ENCODE measurements at regions not wholly inside any gene's neighbourhood (a gene's known extent, or its start where the extent isn't known, plus 50 kb on each side); places are given as distances from the start of the nearest gene placed in this dataset.

DNA sequence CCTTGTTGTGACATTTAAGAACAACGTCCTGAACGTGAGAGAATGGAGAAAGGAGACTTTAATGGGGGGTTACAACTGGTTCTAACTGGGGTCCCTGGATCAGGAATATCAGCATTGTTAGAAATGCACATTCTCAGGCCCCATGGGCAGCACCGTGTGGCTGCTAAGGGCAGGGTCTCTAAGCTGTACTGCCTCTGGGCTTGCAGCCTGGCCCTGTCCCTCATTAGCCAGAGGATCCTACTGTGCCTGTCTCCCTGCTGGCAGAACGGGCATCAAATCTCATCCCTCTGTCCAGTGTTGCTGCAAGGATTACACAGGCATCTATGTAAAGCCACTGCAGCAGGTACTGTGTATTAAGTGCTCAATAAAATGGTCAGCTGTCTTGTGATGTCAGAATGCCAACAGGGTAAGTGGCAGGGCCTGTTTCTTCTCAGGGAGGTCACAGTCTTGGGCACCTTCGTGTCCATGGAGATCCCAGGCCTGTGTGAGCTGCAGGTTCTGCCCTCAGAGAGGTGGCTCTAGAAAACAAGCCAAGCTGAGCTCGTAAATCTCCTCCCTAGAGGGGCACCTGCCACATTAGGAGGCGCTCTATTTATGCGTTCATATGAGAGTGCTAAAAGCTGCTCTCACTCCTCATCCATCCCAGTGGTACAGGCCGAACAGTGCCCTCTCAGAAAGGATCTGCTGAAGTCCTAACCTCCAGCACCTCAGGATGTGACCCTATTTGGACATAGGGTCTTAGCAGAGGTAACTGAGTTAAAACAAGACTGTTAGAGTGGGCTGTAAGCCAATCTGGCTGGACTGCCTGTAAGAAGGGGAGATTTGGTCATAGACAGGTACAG is 210.5 kb downstream of the GADD45G start:
- H2BK5ac ChIP-seq (ENCODE audit: low read depth, low read length): no peak overlapping the region
- no peak overlapping the region for H3K4me2 ChIP-seq (ENCODE audit: insufficient read depth in 1 of 2, low read depth in 2 of 2, low read length in 2 of 2)
- ChIA-PET CTCF (ENCODE audit: partially characterized antibody) (interaction anchor here (0.9 to 3.1 kb wide), 8 partner anchors 9 to 285 kb away, joined by 3 to 11 read pairs (median 4); no protein-coding TSS in a partner anchor), POLR2A (ENCODE audit: partially characterized antibody) (interaction anchor here (1.1 kb wide), 1 partner anchor 209 kb away, joined by 4 read pairs; no protein-coding TSS in a partner anchor)
- H3K36me3 ChIP-seq (ENCODE audit: control insufficient read depth in 2 of 4, insufficient read depth in 4 of 4, low read length in 3 of 4): no peaks in the 10 kb centered on the region
- no peaks in the 10 kb centered on the region for H3K79me2 ChIP-seq (ENCODE audit: control insufficient read depth in 1 of 2, insufficient read depth in 2 of 2, low read length in 2 of 2)
- peaks cover 2% of the 10 kb centered on the region for H3K23me2 ChIP-seq (ENCODE audit: low read depth, low read length)
- H2BK120ac ChIP-seq (replicated peaks; ENCODE audit: low read depth, low read length): no peak overlapping the region
- H3K4ac ChIP-seq (replicated peaks; ENCODE audit: insufficient read length, low read depth, low read length): no peak overlapping the region
- WGBS, 2 experiments (ENCODE audit: extremely low coverage in 1 of 2, insufficient coverage in 1 of 2, insufficient read length in 1 of 2, insufficient replicate concordance in 2 of 2, low coverage in 1 of 2, low lambda C conversion rate in 2 of 2, missing lambda C conversion rate in 1 of 2): 86% methylated on average over 9 of the region's 9 CpGs; no CpG with 5 or more reads in 1 of the 2 experiments
- H3K9ac ChIP-seq (replicated peaks in 1 of 4; ENCODE audit: extremely low read depth in 1 of 4, low read depth in 3 of 4, low read length in 3 of 4): no peak overlapping the region
- TF ChIP-seq TAF1 (IDR thresholded peaks at IDR 0.05; ENCODE audit: low read depth, low read length) (no peak), TAF7 (optimal IDR thresholded peaks at IDR 0.05; ENCODE audit: borderline replicate concordance, low read depth, low read length) (no peak), POU5F1 (IDR thresholded peaks at IDR 0.05; ENCODE audit: low read depth, low read length) (no peak), KDM5A (IDR thresholded peaks at IDR 0.05; ENCODE audit: low read length) (no peak), BRCA1 (IDR thresholded peaks at IDR 0.05; ENCODE audit: low read depth, low read length) (no peak), YY1 (IDR thresholded peaks at IDR 0.05; ENCODE audit: low read depth, low read length) (no peak), KDM4A (IDR thresholded peaks at IDR 0.05; ENCODE audit: low read depth, low read length, severe bottlenecking) (no peak), SP1 (IDR thresholded peaks at IDR 0.05; ENCODE audit: low read depth, low read length) (no peak), CEBPB (IDR thresholded peaks at IDR 0.05; ENCODE audit: low read depth, low read length) (no peak), SIN3A (conservative IDR thresholded peaks at IDR 0.05 in 1 of 2, IDR thresholded peaks at IDR 0.05 in 1 of 2; ENCODE audit: low read depth in 1 of 2, low read length in 2 of 2) (no peak), BACH1 (IDR thresholded peaks at IDR 0.05; ENCODE audit: low read length) (no peak), CHD2 (IDR thresholded peaks at IDR 0.05; ENCODE audit: low read length) (no peak), HDAC6 (IDR thresholded peaks at IDR 0.05; ENCODE audit: low read depth, low read length) (no peak)
- no peak overlapping the region for H4K91ac ChIP-seq (replicated peaks; ENCODE audit: insufficient read length, low read length)
- no peaks in the 10 kb centered on the region; a peak in 1 of 7 replicates for H3K4me1 ChIP-seq (replicated peaks in 1 of 4; ENCODE audit: control insufficient read depth in 3 of 4, insufficient read depth in 4 of 4, low read length in 3 of 4)
- H3K79me1 ChIP-seq (ENCODE audit: low read depth, low read length): no peaks in the 10 kb centered on the region
- H3K56ac ChIP-seq (replicated peaks; ENCODE audit: insufficient read length, low read depth, low read length): no peak overlapping the region
- H2BK15ac ChIP-seq (ENCODE audit: low read length): no peak overlapping the region
- no peak overlapping the region for H2BK20ac ChIP-seq (ENCODE audit: low read length)
- H2BK12ac ChIP-seq (ENCODE audit: low read depth, low read length): no peak overlapping the region
- H3K9me3 ChIP-seq (ENCODE audit: insufficient read depth in 2 of 2, low read depth in 1 of 2, low read length in 1 of 2): no peaks in the 10 kb centered on the region
- no peak for FAIRE-seq
- no peak overlapping the region for H3K27ac ChIP-seq (ENCODE audit: low read depth, low read length)
- H4K20me1 ChIP-seq (replicated peaks in 1 of 2; ENCODE audit: control insufficient read depth in 1 of 2, insufficient read depth in 2 of 2, low read length in 2 of 2): peaks cover 0 to 1% of the 10 kb centered on the region in 2 experiments
- H2AK5ac ChIP-seq (ENCODE audit: low read depth, low read length): no peak overlapping the region
- no peak overlapping the region for H3K14ac ChIP-seq (ENCODE audit: insufficient read length)
- DNase-seq (ENCODE audit: low read depth in 1 of 2, low spot score in 2 of 2): no peak
- no peak overlapping the region for H3K23ac ChIP-seq (ENCODE audit: insufficient read length)
- no peak overlapping the region for H3K18ac ChIP-seq (ENCODE audit: extremely low read depth, low read length)
- no peak overlapping the region for H3K4me3 ChIP-seq (ENCODE audit: extremely low read depth in 1 of 4, insufficient read depth in 2 of 4, low read depth in 3 of 4, low read length in 4 of 4)
- H4K5ac ChIP-seq (ENCODE audit: insufficient read length, low read depth, low read length): no peak overlapping the region
- no peak overlapping the region for H4K8ac ChIP-seq (ENCODE audit: extremely low read depth, insufficient read depth, low read length)
- H3K27me3 ChIP-seq (replicated peaks in 1 of 4; ENCODE audit: control insufficient read depth in 3 of 4, extremely low read depth in 1 of 4, insufficient read depth in 3 of 4, low read length in 3 of 4): peaks cover 0 to 2% (median 0%) of the 10 kb centered on the region in 4 experiments; a peak in 1 of 7 replicates
- H2AFZ ChIP-seq (ENCODE audit: low read length): no peak overlapping the region

Measured in H1 (cell line).